Keratinocyte (primary cell): ENCODE measurements at regions not wholly inside any gene's neighbourhood (a gene's known extent, or its start where the extent isn't known, plus 50 kb on each side); places are given as distances from the start of the nearest gene placed in this dataset.
"Not testable (repeated sequence)": the region's sequence is repeated elsewhere in the genome, so short reads cannot be mapped to it uniquely, and the experiment has no call there.

ENCODE experiments used
- DNase-seq: peaks from one replicate; pipeline ENCODE4 v3.0.0-alpha.2; 2011; ENCODE audit warnings: low read depth, missing footprints, low spot score
- FAIRE-seq: peaks from 2 replicates; lab custom pipeline; 2011; peaks lifted over from hg19 to GRCh38; lab: Jason Lieb, UNC
- H2AFZ ChIP-seq: 2 replicates; pipeline ENCODE4 v1.6.0; 2012; ENCODE audit warnings: low read length, control low read depth, inconsistent platforms; ENCODE audit not compliant: control insufficient read depth
- H3K27ac ChIP-seq: 2 replicates; pipeline ENCODE4 v1.5.1; 2011; ENCODE audit warnings: low read length; ENCODE audit not compliant: control insufficient read depth, insufficient read depth
- H3K27me3 ChIP-seq: 3 replicates; pipeline ENCODE4 v1.6.0; 2011; ENCODE audit warnings: low read length; ENCODE audit not compliant: control insufficient read depth, insufficient read depth; ENCODE audit errors: extremely low read depth
- H3K36me3 ChIP-seq, 2 experiments: 2 replicates in 1 of 2; 3 replicates in 1 of 2; pipeline ENCODE4 v1.5.1; 2011; ENCODE audit warnings: low read length in 2 of 2, mild to moderate bottlenecking in 1 of 2; ENCODE audit not compliant: control insufficient read depth in 2 of 2, insufficient read depth in 2 of 2; ENCODE audit errors: extremely low read depth in 1 of 2
- H3K4me1 ChIP-seq: 3 replicates; pipeline ENCODE4 v1.5.1; 2011; ENCODE audit warnings: low read length; ENCODE audit not compliant: control insufficient read depth, insufficient read depth; ENCODE audit errors: extremely low read depth
- H3K4me2 ChIP-seq: 3 replicates; pipeline ENCODE4 v1.6.0; 2011; ENCODE audit warnings: low read depth, low read length; ENCODE audit not compliant: control insufficient read depth, insufficient read depth; ENCODE audit errors: extremely low read depth
- H3K4me3 ChIP-seq, 3 experiments: fragments of 200-600 bp in 1 of 3; sonication (generic) in 1 of 3; 2 replicates in 2 of 3; 3 replicates in 1 of 3; pipeline ENCODE4 v1.5.1; 2011 to 2016; ENCODE audit warnings: low read length in 3 of 3, mild to moderate bottlenecking in 3 of 3, control low read depth in 2 of 3, inconsistent platforms in 1 of 3, low read depth in 1 of 3, mixed read lengths in 1 of 3, mixed run types in 1 of 3, moderate library complexity in 1 of 3; ENCODE audit not compliant: control insufficient read depth in 2 of 3, insufficient read depth in 2 of 3; ENCODE audit errors: extremely low read depth in 1 of 3
- H3K79me2 ChIP-seq: 2 replicates; pipeline ENCODE4 v1.6.0; 2012; ENCODE audit warnings: low read length; ENCODE audit not compliant: control insufficient read depth, insufficient read depth
- H3K9ac ChIP-seq: 3 replicates; pipeline ENCODE4 v1.6.0; 2011; ENCODE audit warnings: low read length; ENCODE audit not compliant: control insufficient read depth, insufficient read depth; ENCODE audit errors: extremely low read depth
- H3K9me1 ChIP-seq: 3 replicates; pipeline ENCODE4 v1.6.0; 2011; ENCODE audit warnings: low read length; ENCODE audit not compliant: control insufficient read depth, insufficient read depth; ENCODE audit errors: extremely low read depth
- H3K9me3 ChIP-seq: 2 replicates; pipeline ENCODE4 v1.5.1; 2012; ENCODE audit warnings: low read depth, low read length; ENCODE audit not compliant: control insufficient read depth
- H4K20me1 ChIP-seq: 3 replicates; pipeline ENCODE4 v1.6.0; 2011; ENCODE audit warnings: low read length; ENCODE audit not compliant: control insufficient read depth, insufficient read depth; ENCODE audit errors: extremely low read depth
- dilution Hi-C: fragments of 300-500 bp; cut with MboI; formaldehyde crosslinking; loops from one replicate; pipeline ENCODE4 v1.7.0; 2020; ENCODE audit warnings: low sequenced_read_pairs; ENCODE audit not compliant: extremely low pct_ligation_motif_present

- H3K27me3 ChIP-seq, H3K9me1 ChIP-seq, DNase-seq, H3K4me1 ChIP-seq, dilution Hi-C loops, H3K9me3 ChIP-seq, H3K36me3 ChIP-seq, H3K4me3 ChIP-seq, FAIRE-seq, H3K9ac ChIP-seq, H3K4me2 ChIP-seq, H3K27ac ChIP-seq, H3K79me2 ChIP-seq, H2AFZ ChIP-seq, H4K20me1 ChIP-seq: not testable (repeated sequence)
Observed at GRCh38 chr12:9543341-9543740, 64.4 kb downstream of the KLRB1 start.

GRCh38 chr12:9542827-9543226 lies 64.9 kb downstream of the KLRB1 start:
- H3K9me1 ChIP-seq, dilution Hi-C loops, H3K9me3 ChIP-seq, H3K4me3 ChIP-seq, H2AFZ ChIP-seq, H4K20me1 ChIP-seq, H3K9ac ChIP-seq, H3K27me3 ChIP-seq, DNase-seq, H3K27ac ChIP-seq, H3K4me1 ChIP-seq, H3K79me2 ChIP-seq, H3K36me3 ChIP-seq, H3K4me2 ChIP-seq: not testable (repeated sequence)
- FAIRE-seq, result peak; percentile 81

- H3K27ac ChIP-seq, H3K27me3 ChIP-seq, H3K4me2 ChIP-seq, H3K4me1 ChIP-seq, H4K20me1 ChIP-seq, dilution Hi-C loops, DNase-seq, H3K9ac ChIP-seq, H3K79me2 ChIP-seq, FAIRE-seq, H3K9me3 ChIP-seq, H3K36me3 ChIP-seq, H2AFZ ChIP-seq, H3K9me1 ChIP-seq, H3K4me3 ChIP-seq: not testable (repeated sequence)
Observed at GRCh38 chr12:9515925-9516324, 91.8 kb downstream of the KLRB1 start.

- H3K9ac ChIP-seq, H3K79me2 ChIP-seq, H2AFZ ChIP-seq, dilution Hi-C loops, H3K9me3 ChIP-seq, H3K4me1 ChIP-seq, H4K20me1 ChIP-seq, H3K9me1 ChIP-seq, H3K4me2 ChIP-seq, DNase-seq, H3K36me3 ChIP-seq, H3K4me3 ChIP-seq, H3K27me3 ChIP-seq, H3K27ac ChIP-seq: not testable (repeated sequence)
- peak; percentile 55 for FAIRE-seq
Observed at GRCh38 chr12:9512695-9513094, 95.0 kb downstream of the KLRB1 start.

- H3K79me2 ChIP-seq, result not testable (repeated sequence)
- FAIRE-seq, result peak; percentile 68
Observed at GRCh38 chr12:9510392-9511011, 97.2 kb downstream of the KLRB1 start.

More at GRCh38 chr12:9510392-9511011, 97.2 kb downstream of the KLRB1 start:
- H3K9ac ChIP-seq, H4K20me1 ChIP-seq, H3K27ac ChIP-seq, DNase-seq, H3K36me3 ChIP-seq, H3K9me3 ChIP-seq, H3K4me2 ChIP-seq, H3K4me3 ChIP-seq, dilution Hi-C loops, H3K27me3 ChIP-seq, H3K4me1 ChIP-seq, H3K9me1 ChIP-seq, H2AFZ ChIP-seq: not testable (repeated sequence)
